SU-DHL-6 (cell line): ENCODE measurements at regions not wholly inside any gene's neighbourhood (a gene's known extent, or its start where the extent isn't known, plus 50 kb on each side); places are given as distances from the start of the nearest gene placed in this dataset.

Experiments
- CTCF ChIP-seq: fragments of 200-600 bp; sonication (generic); IDR thresholded peaks from one replicate; pipeline ENCODE4 v1.5.1; 2017; ENCODE audit warnings: antibody characterized with exemption, mild to moderate bottlenecking, low read length, moderate library complexity; ENCODE audit not compliant: insufficient read depth, poor library complexity, severe bottlenecking
- EZH2phosphoT487 ChIP-seq: fragments of 200-600 bp; sonication (generic), shearing (Covaris generic); conservative IDR thresholded peaks from 2 replicates; pipeline ENCODE4 v1.6.1; 2018; ENCODE audit warnings: mild to moderate bottlenecking, antibody characterized with exemption, low read length, moderate library complexity, mixed read lengths

- TF ChIP-seq CTCF: no peak
- TF ChIP-seq EZH2phosphoT487: no peak
Measured at GRCh38 chr3:189419683-189420082, 211.5 kb upstream of the TP63 start.
